SKM-1 (cell line): ENCODE measurements at regions not wholly inside any gene's neighbourhood (a gene's known extent, or its start where the extent isn't known, plus 50 kb on each side); places are given as distances from the start of the nearest gene placed in this dataset.

Experiments used
- DNase-seq: peaks from one replicate; lab custom pipeline; 2025; ENCODE audit not compliant: unreplicated experiment; lab: John Stamatoyannopoulos, UW

DNA sequence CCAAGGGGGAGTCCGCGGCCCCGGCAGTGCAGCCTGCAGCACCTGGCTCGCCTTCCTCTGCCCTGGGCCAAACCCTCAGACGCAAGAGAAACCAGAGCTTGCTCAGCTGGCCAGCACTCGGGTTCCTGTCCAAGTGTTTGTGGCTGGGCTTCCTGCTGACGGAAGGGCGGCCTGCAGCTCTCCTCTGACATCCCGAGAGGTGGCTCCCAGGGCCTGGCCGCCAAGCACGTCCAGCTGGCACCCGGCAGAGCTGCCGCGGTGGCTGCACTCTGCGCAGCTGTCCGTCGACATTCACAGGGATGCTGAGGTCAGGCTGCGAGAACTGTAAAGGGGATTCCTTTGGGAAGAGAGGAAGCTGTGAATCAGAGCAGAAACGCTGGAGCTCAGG, 85.6 kb downstream of the CPN2 start:
- DNase-seq = no peak

DNA sequence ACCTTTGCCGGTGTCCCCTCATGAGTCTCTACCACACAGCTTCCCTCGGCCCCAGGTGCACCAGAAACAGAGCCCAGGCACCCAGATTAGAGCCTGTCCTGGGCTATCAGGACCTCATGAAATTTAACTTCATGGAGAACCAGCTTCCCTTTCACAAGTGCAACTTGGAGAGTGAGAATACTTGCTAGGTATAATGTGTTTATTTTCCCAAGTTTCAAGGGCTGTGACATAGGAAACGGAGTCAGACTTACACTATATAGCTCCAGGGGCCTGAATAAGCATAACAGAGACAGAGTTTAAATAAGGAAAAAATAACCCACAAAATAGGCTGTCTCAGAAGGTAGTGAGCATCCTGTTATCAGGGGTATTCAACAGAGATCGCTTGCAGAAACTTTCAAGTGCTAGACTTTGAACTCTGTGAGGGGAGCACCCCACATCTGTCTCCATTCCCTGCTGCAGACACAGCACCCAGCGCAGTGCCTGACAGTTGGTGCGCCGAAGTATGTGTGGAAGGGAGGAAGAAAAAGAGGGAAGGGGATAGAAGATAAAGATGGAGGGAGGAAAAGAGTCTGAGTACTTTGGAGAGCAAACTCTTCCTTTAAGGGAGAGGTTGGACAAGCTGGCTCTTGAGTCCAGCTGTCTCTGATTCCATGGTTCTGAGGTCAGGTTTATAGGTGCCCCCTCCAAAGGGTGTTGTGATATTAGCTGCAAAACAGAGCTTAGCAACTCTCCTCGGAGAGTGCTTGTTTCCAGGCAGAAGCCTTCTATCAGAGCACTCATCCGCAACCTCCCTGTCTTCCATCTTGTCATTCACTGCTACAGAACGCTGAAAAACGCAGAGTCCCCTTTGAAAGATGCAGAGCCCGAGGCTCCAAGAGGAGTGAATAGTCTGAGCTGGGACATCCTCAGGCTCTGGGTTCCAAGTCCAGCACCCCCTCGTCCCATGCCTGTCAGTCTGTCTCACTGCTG, 84.8 kb downstream of the CPN2 start:
- DNase-seq = no peak

DNA sequence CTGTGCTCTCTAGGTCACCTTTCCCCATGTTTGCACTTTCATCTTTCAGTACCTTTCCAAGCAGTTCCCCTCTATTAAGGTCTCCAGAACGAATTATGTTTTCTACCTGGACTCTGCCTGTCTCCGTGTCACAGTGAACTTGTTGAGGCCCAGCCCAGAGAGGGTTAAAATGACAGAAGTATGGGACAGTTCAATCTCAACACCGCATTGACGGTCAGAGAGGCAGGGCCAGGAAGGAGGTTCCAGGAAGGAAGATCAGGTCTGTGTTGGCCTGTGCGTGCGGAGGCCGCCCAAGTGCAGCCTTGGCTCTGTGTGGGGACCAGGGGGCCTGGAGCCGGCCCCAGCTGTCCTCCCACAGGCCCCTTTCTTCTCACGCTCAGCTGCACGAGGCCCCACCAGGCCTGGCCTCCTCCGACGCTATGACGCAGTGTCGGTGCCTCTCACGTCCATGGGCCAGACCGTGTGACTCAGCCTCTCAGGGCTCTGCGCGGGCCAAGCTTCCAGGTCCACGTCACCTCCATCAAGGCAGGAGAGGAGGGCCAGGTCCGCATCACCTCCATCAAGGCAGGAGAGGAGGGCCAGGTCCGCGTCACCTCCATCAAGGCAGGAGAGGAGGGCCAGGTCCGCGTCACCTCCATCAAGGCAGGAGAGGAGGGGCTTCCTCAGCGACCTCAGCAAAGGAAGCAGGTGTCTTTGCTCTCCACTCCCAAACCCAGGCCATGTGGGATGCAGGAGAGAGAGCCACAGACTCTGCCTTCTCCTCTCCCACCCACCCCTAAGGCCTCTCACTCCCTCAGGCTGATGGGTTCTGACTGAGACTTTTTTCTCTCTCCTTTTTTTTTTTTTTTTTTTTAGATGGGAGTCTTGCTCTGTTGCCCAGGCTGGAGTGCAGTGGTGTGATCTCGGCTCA, 83.1 kb downstream of the CPN2 start:
- DNase-seq = no peak

DNA sequence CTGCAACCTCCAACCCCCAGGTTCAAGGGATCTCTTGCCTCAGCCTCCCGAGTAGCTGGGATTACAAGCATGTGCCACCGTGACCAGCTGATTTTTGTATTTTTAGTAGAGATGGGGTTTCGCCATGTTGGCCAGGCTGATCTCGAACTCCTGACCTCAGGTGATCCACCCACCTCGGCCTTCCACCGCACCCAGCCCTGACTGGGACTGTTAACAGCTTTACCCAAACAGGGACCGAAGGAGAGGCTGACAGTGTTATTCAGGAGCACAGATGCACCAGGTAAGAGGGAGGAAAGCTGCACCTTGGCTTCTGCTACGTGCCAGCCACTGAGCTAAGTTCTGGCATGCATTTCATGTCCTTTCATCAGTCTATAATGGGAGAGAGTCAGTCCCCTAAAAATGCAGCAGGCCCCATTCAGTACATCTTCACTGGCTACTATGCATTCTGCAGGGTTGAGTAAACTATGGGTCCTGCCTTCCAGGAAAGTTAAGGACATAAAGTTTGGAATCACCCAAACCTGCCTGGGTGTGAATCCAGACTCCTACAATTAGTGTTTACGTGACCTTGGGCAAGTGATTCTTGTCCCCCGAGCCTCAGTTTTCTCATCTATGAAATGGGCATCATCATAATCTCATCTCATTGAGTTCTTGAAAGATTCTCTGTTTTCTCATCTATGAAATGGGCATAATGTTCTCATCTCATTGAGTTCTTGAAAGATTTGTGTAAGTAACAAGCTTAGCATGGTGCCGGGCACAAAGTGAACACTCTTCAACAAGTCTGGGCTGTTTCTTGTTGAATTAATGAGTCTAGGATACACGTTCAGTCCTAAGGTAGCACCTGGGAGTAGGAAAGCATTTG, 82.2 kb downstream of the CPN2 start:
- no peak for DNase-seq

DNA sequence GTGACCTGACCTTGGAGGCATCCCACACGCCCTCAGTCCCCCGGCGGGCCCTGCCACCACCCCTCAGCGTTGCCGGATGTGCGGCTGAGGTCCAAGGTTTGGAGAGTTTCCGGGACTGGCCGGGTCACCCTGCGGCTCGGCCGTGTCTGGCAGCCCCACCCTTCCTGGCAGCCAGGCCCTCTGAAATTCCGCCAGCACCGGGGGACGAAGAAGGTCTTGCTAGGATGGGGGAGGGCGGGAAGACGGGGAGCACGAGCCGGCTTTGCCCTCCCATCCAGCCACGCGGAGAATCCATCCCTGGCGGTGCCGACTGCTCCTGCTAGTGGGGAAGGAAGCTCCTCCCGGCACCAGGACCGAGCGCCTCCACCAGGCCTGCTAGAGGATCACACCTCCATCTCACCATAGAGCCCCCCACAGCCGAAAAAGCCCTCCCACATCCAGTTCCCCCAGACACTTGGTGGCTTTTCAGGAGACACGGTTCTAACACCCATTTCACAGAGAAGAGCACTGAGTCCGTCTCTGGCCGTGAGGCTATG, 81.5 kb downstream of the CPN2 start:
- no peak for DNase-seq

DNA sequence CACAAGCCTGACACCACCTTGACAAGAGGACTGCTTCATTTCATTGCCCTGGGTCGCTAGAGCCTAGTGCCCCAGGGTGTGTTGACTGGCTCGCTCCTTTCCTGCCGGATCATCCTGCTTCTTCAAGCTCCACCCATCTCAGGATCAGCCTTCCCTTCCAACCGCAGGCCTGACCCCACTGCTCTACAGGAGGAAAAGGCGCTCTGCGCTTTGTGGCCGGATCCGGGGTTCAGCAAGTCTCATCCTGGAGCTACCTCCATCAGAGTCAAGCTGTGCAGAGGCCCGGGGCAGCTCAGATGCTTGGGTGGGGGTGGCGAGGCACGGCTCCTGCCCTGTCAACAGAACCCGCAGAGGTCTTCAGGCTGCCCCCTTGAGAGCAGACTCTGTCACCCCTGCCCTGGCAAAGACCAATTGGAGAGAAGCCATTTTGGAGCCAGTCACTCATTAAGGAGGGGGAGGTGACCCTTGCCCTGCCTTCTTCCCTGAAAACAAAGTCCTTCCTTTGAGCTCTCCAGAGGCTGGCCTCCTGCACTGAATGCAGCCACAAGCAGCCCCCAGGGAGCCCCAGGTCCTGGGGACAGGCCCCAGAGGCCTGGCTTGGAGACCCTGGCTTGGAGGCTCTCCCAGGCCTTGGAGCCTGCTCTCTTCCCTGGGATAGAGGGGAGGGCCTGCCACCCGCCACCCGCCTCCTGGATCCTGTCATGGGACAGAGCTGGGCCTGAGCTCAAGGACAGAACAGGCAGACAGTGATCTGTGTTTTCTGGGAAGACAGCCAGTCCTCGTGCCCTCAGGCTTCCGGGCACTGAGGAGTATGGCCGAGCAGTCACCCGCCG, 80.3 kb downstream of the CPN2 start:
- no peak for DNase-seq

DNA sequence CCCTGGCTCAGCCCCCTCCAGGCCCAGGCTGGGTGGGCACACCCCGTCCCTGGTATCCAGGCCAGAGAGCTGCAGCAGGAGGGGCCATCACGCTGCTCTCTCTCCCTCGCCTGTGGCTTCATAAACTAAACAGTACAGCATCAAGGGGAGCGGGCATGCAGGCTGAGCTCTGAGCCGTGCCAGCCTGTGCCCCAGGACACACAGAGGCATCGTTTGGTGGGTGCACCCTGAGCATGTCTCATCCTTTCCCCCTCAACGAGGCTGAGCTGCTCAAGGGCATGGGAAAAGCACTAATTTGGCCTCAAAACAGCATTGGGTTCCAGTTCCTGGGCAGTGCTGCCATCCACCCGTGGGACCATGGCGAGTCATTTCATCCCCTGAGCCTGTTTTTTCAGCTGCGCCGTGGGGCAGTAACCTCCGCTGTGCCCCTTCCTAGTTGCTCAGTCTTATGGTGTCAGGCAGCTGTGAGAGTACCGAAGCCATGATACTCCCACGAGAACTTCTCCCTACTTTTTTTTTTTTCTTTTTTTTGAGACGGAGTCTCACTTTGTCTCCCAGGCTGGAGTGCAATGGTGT, 79.6 kb downstream of the CPN2 start:
- no peak for DNase-seq

DNA sequence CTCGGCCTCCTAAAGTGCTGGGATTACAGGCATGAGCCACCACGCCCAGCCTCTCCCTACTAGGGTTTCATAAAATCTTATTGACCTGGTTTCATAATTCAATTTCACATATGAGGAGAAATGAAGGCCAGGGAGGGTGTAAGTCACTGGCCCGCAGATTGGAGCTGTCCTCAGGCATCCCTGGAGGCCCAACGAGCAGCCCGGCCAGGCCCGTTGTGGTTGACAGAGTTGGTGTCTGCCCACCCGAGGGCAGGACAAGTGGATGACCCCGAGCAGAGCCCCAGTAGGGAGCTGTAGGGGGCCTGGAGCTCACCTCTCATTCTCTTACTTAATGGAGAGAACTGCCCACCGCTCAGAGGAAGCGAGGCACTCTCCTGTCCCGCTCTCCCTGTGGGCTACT, 78.9 kb downstream of the CPN2 start:
- no peak for DNase-seq

DNA sequence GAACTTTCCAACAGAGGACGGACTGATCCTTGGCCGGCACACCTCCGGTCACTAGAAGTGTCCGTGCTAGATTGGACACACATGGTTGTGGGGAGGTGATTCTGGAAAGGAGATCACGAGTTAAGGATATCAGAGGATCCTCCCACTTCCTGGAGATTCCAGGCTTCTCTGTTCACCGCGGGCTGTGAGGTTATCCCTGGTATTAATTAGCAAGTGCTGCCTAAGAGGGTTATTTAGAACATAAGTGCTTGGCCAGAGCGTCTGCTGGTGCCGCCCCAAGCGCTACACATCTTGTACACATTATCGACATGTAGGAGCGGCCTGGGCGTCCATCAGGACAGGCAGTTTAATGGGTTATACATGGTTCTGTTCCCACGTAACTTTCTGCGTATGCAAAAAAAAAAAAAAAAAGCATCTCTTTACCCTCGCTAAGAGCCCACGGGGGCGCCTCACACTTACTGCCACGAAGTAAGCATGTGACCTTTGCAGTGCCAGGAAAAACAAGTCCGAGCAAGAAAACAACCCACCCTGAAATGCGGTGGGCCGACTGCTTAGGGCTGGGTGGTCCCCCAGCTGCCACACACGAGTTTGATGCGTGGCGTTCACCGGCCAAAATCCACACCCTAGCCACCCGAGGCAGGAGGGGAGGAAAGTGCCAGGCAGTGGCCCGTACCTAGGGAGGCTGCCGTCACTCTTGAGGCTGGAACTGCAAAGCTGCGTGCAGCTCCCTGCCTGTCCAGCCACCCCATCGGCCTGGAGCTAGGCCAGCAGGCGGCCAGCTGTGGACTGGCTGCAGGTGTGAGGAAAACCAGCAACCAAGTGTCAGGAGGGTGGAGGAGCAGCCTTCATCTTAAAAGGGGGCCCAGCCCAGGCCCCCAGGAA, 78.0 kb downstream of the CPN2 start:
- no peak for DNase-seq

DNA sequence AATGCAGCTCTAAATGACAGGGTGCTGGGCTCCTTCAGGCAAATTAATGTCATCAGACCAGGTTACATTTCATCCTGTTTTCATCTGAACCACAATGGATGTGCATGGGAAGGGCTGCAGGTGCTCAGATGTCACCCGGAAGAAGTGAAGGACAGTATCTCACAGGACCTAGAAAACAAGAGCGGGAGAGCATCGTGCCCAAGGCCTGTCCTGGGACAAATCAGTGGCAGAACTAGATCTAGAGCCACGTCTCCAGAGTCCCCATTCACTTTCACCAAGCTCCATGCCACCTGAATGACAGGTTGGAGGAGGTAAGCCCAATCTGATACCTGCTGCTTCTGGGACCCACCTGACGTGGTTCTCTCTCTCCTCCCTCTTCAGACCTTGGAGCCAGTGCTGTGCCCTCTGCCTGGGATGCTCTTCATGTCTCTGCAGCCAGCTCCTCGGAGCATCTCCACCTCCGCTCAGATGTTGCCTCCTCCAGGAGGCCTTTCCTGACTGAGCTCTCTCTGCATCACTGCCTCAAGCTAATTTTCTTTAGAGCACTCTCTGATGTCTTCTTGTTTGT, 77.3 kb downstream of the CPN2 start:
- DNase-seq = no peak

DNA sequence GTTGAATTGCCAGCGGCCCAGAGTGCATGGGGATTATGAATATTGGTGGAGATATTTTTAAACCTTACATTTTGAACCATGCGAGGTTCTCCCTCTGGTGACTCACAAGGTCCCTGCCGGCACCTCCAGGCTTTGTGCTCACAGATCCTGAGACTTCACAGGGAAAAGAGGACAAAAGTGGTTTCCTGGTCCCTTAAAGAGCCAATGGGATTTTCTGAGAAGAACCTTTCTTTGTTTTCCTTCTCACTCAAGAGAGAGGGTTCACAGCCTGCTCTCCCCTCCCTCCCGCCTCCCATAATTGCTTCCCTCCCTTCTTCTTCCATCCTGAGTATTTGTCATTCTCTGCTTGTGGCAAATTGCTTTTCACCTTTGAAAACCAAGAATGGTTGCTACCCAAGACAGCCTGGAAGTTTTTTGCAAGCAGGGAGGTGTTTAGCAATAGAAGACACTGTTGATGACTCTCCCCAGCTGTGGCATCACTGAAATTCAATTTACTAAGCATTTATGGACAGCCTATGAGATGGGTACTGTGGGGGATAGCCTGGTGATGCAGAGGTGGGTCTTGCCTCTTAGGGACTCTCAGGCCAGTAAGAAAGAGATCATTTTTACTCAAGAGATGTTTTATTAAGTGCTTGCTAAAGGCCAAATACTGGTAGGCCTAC, 76.6 kb downstream of the CPN2 start:
- no peak for DNase-seq

DNA sequence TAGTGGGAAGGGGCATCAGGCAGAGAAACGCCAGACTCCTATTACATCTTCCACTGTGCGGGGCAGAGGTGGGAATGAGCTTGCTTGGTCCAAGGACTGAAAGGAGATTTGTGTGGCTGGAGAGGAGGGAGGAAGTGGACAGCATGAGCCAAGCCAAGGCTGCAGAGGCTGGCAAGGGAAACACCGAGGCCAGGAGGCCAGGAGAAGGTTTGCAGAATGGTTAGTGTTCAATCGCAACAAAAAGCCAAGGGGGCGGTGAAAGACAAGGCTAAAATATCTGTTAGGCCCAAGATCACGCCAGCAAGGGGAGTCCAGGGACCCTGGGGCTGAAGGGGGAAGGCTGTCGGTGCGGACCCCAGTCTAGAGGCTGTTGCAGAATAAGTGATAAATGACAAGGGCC, 75.8 kb downstream of the CPN2 start:
- no peak for DNase-seq

DNA sequence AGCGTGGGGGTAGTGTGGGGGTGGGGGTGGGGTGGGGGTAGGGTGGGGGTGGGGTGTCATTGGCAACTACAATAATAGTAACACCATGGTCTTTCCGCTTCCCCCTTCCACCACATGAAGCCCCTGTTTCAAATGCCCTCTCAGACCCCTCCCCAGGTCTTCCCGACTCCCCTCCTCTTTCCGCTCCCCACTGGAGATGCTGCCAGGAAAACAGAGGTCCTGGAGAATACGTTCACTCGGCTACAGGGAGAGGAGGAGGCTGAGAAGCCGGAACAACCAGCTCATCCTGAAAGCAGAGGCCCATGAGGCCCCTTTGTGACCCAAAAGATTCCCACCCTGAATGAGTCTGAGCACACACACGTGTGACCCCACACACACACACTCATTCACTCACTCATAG, 75.4 kb downstream of the CPN2 start:
- DNase-seq = no peak

DNA sequence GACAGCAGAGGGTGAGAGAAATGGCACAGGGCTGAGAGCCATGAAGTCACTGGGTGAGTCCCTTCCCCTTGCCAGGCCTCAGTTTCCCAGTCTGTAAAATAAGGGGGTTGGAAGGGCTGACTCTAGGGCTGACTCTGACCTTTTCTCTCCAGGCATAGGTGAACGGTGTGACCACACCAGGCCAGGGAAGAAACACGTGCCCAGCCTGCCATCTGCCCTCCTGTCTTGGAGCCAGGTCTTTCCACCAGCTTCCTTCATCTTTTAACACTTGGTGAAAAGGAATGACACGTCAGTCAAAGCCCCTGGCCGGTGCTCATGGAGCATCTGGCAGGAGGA, 74.4 kb downstream of the CPN2 start:
- no peak for DNase-seq

DNA sequence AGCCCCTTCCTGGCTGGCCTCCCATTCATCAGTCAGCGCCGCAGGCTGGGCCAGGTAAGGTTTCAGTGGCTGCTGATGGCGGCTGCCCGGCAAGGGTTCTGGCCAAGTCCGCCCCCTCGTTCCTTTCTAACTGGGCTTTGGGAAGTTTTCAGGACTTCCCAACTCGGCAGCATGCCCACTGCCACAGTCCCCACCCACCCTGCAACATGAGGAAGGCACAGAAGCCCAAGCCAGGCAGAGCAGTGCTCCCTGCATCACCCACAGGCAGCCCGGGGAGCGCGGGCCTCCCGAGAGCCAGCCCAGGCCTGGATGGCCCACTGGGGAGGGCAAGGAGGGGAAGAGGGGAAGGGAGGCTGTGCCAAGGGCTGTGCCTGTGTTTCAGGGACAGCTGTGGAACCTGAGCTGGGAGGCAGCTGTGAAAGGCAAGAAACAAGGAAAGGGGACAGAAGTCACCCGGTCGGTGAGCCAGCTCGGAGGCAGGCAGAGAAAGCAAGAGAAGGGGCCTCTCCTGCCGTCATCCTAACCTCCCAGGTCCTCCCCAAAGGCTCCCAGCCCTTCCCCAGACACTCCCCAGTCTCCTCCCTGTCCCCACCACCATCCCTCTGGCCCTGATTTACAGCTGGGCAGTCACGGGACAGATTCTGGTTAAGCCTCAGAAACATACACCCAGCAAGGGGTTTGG, 73.9 kb downstream of the CPN2 start:
- no peak for DNase-seq

DNA sequence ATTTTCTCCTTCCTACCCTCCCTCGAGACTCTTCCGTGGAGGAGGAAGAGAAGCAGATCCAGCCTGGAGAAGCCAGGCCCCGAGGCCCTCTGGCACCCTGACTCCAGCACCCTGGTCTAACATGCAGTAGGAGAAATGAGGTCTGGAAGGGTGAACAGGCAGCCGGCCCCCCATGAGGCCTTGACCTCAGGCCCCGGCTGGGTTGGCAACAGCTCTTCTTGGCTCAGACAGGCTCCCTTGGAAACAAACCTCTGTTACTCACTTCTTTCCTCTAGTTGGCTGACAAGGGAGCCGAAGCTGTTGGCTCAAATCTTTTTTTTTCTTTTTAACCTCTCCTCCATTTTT, 73.4 kb downstream of the CPN2 start:
- no peak for DNase-seq

DNA sequence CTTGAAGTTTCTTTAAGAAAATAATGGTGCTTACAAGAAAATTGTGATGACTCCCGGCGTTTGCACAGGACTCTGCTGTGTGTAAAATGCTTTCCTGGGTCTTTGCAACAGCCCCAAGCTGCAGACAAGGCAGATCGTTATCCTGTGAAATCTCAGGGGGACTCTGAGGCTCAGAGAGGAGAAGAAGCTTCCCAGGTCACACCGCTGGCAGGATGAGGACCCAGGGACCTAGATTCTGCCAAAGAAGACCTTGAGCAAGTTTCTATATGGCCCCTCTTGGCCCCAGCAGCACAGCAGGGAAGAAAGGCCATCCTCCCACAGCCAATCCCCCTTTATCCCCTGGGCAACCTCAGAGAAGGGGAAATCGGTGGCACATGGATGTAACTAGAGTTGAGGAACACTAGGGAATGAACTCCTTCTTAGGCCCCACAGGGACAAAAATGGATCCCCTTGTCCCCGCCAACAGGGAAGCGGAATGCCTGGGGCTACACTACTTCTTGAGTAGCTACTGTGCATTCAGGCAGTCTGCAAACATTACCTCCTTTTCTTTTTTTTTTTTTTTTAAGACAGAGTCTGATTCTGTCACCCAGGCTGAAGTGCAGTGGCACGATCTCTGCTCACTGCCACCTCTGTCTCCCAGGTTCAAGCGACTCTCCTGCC, 72.8 kb downstream of the CPN2 start:
- DNase-seq = no peak
